Endothelial cell of umbilical vein (primary cell): ENCODE measurements at regions not wholly inside any gene's neighbourhood (a gene's known extent, or its start where the extent isn't known, plus 50 kb on each side); places are given as distances from the start of the nearest gene placed in this dataset.

Experiments
- BruUV-seq: library from RNA; stranded (reverse); fragments of 400-500 nt; replicated peaks from 2 replicates; lab custom pipeline; 2021; lab: Mats Ljungman, UMichigan
- CTCF ChIA-PET: fragments of 300-600, 350-600 bp; sonication (Branson Sonifier 250); formaldehyde crosslinking; loops from one replicate; lab custom pipeline; 2021; ENCODE audit warnings: antibody characterized with exemption, inconsistent platforms; lab: Charles Lee
- POLR2A ChIA-PET: fragments of 300-600, 350-600 bp; sonication (Branson Sonifier 250); formaldehyde crosslinking; loops from one replicate; lab custom pipeline; 2021; ENCODE audit warnings: antibody characterized with exemption, inconsistent platforms; lab: Charles Lee
- DNase-seq: peaks from one replicate; pipeline ENCODE4 v3.0.0-alpha.2; 2011; ENCODE audit warnings: low read depth, low spot score
- FAIRE-seq: peaks from 2 replicates; lab custom pipeline; 2011; peaks lifted over from hg19 to GRCh38; lab: Jason Lieb, UNC
- H2AFZ ChIP-seq: 2 replicates; pipeline ENCODE4 v1.6.0; 2012; ENCODE audit warnings: low read depth, low read length, control low read depth, inconsistent platforms
- H3K27ac ChIP-seq: 2 replicates; pipeline ENCODE4 v1.5.1; 2011; ENCODE audit warnings: low read depth, mild to moderate bottlenecking, control low read depth, low read length, moderate library complexity; ENCODE audit not compliant: insufficient read depth
- H3K27me3 ChIP-seq, 2 experiments: 2 replicates each; pipeline versions ENCODE4 v1.6.0 to v1.6.1; 2011; ENCODE audit warnings: low read length in 2 of 2, mixed read lengths in 1 of 2; ENCODE audit not compliant: control insufficient read depth in 2 of 2, insufficient read depth in 2 of 2
- H3K36me3 ChIP-seq, 2 experiments: 2 replicates in 1 of 2; 3 replicates in 1 of 2; pipeline ENCODE4 v1.5.1; 2011; ENCODE audit warnings: low read length in 2 of 2, mild to moderate bottlenecking in 1 of 2, moderate library complexity in 1 of 2; ENCODE audit not compliant: control insufficient read depth in 2 of 2, insufficient read depth in 2 of 2; ENCODE audit errors: extremely low read depth in 1 of 2
- H3K4me1 ChIP-seq: 3 replicates; pipeline ENCODE4 v1.5.1; 2011; ENCODE audit warnings: mild to moderate bottlenecking, low read length; ENCODE audit not compliant: control insufficient read depth, insufficient read depth; ENCODE audit errors: extremely low read depth
- H3K4me2 ChIP-seq: 2 replicates; pipeline ENCODE4 v1.6.1; 2011; ENCODE audit warnings: low read length, control low read depth, mixed read lengths; ENCODE audit not compliant: insufficient read depth
- H3K4me3 ChIP-seq, 3 experiments: fragments of 200-600 bp in 1 of 3; sonication (generic), shearing (Covaris generic) in 1 of 3; replicated peaks in 1 of 3; 2 replicates each; pipeline ENCODE4 v1.5.1; 2011 to 2016; ENCODE audit warnings: control low read depth in 3 of 3, low read length in 3 of 3, mild to moderate bottlenecking in 2 of 3, inconsistent platforms in 1 of 3, low read depth in 1 of 3, moderate library complexity in 1 of 3; ENCODE audit not compliant: insufficient read depth in 1 of 3
- H3K79me2 ChIP-seq: 2 replicates; pipeline ENCODE4 v1.6.0; 2012; ENCODE audit warnings: low read length, inconsistent platforms; ENCODE audit not compliant: control insufficient read depth, insufficient read depth
- H3K9ac ChIP-seq: replicated peaks from 2 replicates; pipeline ENCODE3; 2011; ENCODE audit warnings: low read length, control low read depth; ENCODE audit not compliant: insufficient read depth; ENCODE audit errors: extremely low read depth
- H3K9me1 ChIP-seq: replicated peaks from 3 replicates; pipeline ENCODE4 v1.6.0; 2011; ENCODE audit warnings: mild to moderate bottlenecking, low read length; ENCODE audit not compliant: control insufficient read depth, insufficient read depth; ENCODE audit errors: extremely low read depth
- H3K9me3 ChIP-seq: replicated peaks from 2 replicates; pipeline ENCODE4 v1.5.1; 2012; ENCODE audit warnings: low read length, inconsistent platforms; ENCODE audit not compliant: control insufficient read depth, insufficient read depth
- H4K20me1 ChIP-seq: replicated peaks from 2 replicates; pipeline ENCODE3; 2011; ENCODE audit warnings: mild to moderate bottlenecking, low read length; ENCODE audit not compliant: control insufficient read depth, insufficient read depth; ENCODE audit errors: extremely low read depth
- CTCF ChIP-seq, 2 donors: IDR thresholded peaks; 1 replicate in 1 of 2; 2 replicates in 1 of 2; pipeline ENCODE4 v1.5.1; 2011; ENCODE audit warnings: low read length in 2 of 2, mild to moderate bottlenecking in 2 of 2, moderate library complexity in 2 of 2, control low read depth in 1 of 2, inconsistent platforms in 1 of 2, low read depth in 1 of 2; ENCODE audit not compliant: insufficient read depth in 1 of 2; ENCODE audit errors: extremely low read depth in 1 of 2
- EZH2 ChIP-seq: IDR thresholded peaks from 2 replicates; pipeline ENCODE4 v1.6.1; 2012; ENCODE audit warnings: borderline replicate concordance, low read depth, mild to moderate bottlenecking, moderate library complexity, low read length, inconsistent platforms; ENCODE audit not compliant: severe bottlenecking
- FOS ChIP-seq: IDR thresholded peaks from 2 replicates; pipeline ENCODE4 v1.6.1; 2011; ENCODE audit warnings: mild to moderate bottlenecking, low read length, moderate library complexity, borderline replicate concordance; ENCODE audit not compliant: insufficient read depth
- GATA2 ChIP-seq: IDR thresholded peaks from 2 replicates; pipeline ENCODE4 v1.7.0; 2011; ENCODE audit warnings: low read depth, mild to moderate bottlenecking, moderate library complexity, mixed read lengths, low read length; ENCODE audit not compliant: insufficient read length, insufficient read depth
- JUN ChIP-seq: IDR thresholded peaks from 2 replicates; pipeline ENCODE4 v1.6.1; 2011; ENCODE audit warnings: borderline replicate concordance, low read depth; ENCODE audit not compliant: insufficient read length, insufficient read depth
- MAX ChIP-seq: IDR thresholded peaks from 2 replicates; pipeline ENCODE4 v1.6.1; 2011; ENCODE audit not compliant: insufficient read depth, insufficient read length
- MYC ChIP-seq: IDR thresholded peaks from one replicate; pipeline ENCODE4 v1.6.1; 2011; ENCODE audit warnings: mild to moderate bottlenecking, low read depth, low read length
- POLR2A ChIP-seq: IDR thresholded peaks from 2 replicates; pipeline ENCODE4 v1.6.1; 2012; ENCODE audit warnings: low read depth, mild to moderate bottlenecking, control low read depth, low read length
- POLR2AphosphoS5 ChIP-seq: IDR thresholded peaks from 2 replicates; pipeline ENCODE4 v1.6.1; 2012; ENCODE audit warnings: low read depth, mild to moderate bottlenecking, control low read depth, low read length, moderate library complexity; ENCODE audit not compliant: insufficient read depth
- dilution Hi-C: fragments of 300-500 bp; cut with MboI; formaldehyde crosslinking; loops from one replicate; pipeline ENCODE4 v1.15.0; 2019; ENCODE audit warnings: low sequenced_read_pairs; ENCODE audit not compliant: extremely low pct_ligation_motif_present
- intact Hi-C: fragments of 100-400 bp; cut with micrococcal nuclease; formaldehyde crosslinking; loops from one replicate; pipeline ENCODE4 v1.10.0; 2022

- no peak overlapping the region for H3K4me2 ChIP-seq
- no peaks in the 10 kb centered on the region for H3K9me1 ChIP-seq
- no peaks in the 10 kb centered on the region for H3K27me3 ChIP-seq
- BruUV-seq: no TSS peak
- H3K9ac ChIP-seq: no peak overlapping the region
- dilution Hi-C loops: no loop called here
- ChIA-PET CTCF (interaction anchor here (1.0 kb wide), 1 partner anchor 9 kb away, joined by 3 read pairs; no protein-coding TSS in a partner anchor), POLR2A (no interaction called here)
- no peaks in the 10 kb centered on the region for H3K79me2 ChIP-seq
- no peak overlapping the region for H3K4me3 ChIP-seq
- intact Hi-C loops: loop anchor here (10.0 kb wide), 1 partner anchor 277 kb away; no protein-coding TSS in a partner anchor
- no peak overlapping the region for H2AFZ ChIP-seq
- H4K20me1 ChIP-seq: no peaks in the 10 kb centered on the region
- TF ChIP-seq FOS (no peak), MAX (no peak), MYC (no peak), JUN (no peak), EZH2 (no peak), POLR2AphosphoS5 (no peak), CTCF (IDR thresholded peaks at IDR 0.05; ENCODE audit: extremely low read depth in 1 of 2, insufficient read depth in 1 of 2, low read depth in 1 of 2, low read length in 2 of 2) (no peak), GATA2 (no peak), POLR2A (no peak)
- H3K36me3 ChIP-seq: no peaks in the 10 kb centered on the region
- no peaks in the 10 kb centered on the region for H3K4me1 ChIP-seq
- no peak for FAIRE-seq
- no peak for DNase-seq
- no peak overlapping the region for H3K27ac ChIP-seq
- H3K9me3 ChIP-seq: no peaks in the 10 kb centered on the region
Measured at GRCh38 chr10:117071286-117072050, 66.5 kb upstream of the SHTN1 start.
